ENCODE measurements at regions not wholly inside any gene's neighbourhood (a gene's known extent, or its start where the extent isn't known, plus 50 kb on each side); places are given as distances from the start of the nearest gene placed in this dataset.

DNA sequence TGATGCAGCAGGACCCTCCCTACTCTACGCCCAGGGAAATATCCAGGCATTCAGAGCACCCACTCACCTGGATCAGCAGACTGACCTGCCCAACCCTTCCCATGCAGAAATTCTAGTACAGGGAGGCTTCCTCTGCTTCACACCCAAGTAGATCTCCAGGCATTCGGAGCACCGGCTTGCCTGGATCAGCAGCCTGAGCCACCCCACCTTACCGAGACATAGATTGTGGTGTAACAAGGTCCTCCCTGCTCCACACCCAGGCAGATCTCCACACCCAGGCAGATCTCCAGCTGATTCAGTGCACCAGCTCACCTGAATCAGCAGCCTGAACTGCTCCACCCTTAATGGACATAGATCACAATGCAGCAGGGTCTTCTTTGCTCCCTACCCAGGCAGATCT is 215.1 kb upstream of the CPEB2 start:
- DNase-seq (ENCODE audit: low spot score): no peak

DNA sequence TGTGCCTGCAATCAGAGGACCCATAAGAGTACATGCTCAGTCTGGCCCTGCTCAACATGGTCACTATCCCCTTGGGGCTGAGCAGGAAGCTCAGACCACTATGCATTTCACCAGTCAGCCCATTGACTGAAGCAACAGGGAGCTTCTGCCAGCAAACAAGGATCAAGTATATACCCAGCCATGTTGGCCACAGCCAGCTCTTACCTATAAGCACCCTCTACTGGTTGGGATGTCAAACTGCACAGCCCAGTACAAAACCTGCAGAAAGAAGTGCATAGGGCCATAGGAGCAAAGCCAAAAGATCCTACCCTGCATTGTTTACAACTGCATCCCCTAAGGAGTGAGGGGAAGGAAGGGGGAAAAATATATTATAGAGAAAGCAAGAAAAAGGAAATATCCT is 214.4 kb upstream of the CPEB2 start:
- DNase-seq (ENCODE audit: low spot score): peak; percentile 21

- no peak for DNase-seq (ENCODE audit: low spot score)
Observed at GRCh38 chr4:14790494-14790893, 211.8 kb upstream of the CPEB2 start.

DNA sequence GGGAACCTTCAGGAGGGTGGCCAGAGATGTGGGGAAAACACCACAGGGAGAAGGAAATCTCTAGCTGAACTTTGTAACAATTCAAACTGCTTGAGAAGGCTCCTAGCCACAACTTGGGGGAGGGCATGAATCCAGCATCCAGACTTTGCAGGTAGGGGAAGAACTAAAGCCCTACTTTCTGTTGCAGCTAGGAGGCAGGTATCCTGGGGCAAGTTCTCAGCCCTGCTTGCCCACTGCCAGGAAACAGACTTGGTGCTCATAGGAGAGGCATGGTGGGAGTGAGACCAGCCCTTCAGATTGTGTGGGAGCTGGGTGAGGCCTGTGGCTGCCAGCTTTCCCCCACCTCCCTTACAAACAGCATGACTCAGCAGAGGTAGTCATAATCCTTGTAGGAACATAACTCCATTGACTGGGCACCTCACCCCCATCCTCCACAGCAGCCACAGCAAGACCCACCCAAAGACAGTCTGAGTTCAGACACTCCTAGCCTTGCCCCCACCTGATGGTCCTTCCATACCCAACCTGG is 209.5 kb upstream of the CPEB2 start:
- no peak for DNase-seq (ENCODE audit: low spot score)

- no peak for DNase-seq (ENCODE audit: low spot score)
Observed at GRCh38 chr4:14800977-14801376, 201.3 kb upstream of the CPEB2 start.

DNA sequence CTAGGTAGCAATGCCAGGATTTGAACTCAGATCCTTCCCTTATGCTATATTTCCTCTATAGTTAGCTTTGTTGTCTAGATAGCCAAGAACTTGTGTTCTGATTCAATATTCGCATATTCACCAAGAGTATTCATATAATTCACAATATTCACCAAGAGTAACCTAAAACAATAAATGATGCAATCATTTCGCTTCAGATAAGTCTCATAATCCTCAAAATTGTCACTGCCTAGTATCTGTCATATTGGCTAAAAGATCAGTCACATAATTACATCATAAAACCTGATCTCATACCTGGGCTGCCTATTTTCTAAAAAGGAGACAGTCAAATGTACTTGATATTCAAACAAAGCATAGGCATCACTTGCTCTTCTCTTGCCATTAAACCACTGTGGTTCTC is 199.7 kb upstream of the CPEB2 start:
- no peak for DNase-seq (ENCODE audit: low spot score)

DNA sequence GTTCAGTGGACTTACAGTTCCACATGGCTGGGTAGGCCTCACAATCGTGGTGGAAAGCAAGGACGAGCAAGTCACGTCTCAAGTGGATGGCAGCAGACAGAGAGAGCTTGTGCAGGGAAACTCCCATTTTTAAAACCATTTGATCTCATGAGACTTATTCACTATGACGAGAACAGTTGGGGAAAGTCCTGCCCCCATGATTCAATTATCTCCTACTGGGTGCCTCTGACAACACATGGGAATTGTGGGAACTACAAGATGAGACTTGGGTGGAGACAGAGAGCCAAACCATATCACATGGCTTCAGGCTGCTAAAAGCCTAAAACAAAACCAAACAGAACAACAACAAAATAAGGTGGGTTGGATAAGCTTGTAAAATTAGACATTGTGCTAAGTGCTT is 194.4 kb upstream of the CPEB2 start:
- no peak for DNase-seq (ENCODE audit: low spot score)

DNA sequence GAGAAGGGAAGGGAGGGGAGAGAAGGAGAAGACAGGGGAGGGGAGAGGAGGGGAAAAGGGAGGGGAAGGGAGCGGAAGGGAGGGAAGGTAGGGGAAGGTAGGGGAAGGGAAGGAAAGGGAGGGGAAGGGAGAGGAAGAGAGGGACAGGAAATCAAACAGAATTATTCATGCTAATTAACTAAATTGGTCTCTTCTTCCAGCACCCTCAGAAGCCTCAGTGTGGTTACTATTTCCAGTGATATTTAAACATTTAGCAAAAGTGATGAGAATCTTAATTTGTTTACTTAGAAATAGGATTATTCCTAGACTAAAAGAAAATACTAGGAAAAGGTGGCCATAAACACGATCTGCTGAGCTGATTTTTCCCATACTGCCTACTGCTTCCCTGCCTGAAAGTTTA is 193.1 kb upstream of the CPEB2 start:
- DNase-seq (ENCODE audit: low spot score): no peak

GRCh38 chr4:14810121-14810520 is 192.2 kb upstream of the CPEB2 start:
- DNase-seq (ENCODE audit: low spot score): no peak

- no peak for DNase-seq (ENCODE audit: low spot score)
Observed at GRCh38 chr4:14810568-14810967, 191.7 kb upstream of the CPEB2 start.

- no peak for DNase-seq (ENCODE audit: low spot score)
Observed at GRCh38 chr4:14812101-14812500, 190.2 kb upstream of the CPEB2 start.

- no peak for DNase-seq (ENCODE audit: low spot score)
Observed at GRCh38 chr4:14816623-14817261, 185.5 kb upstream of the CPEB2 start.

DNA sequence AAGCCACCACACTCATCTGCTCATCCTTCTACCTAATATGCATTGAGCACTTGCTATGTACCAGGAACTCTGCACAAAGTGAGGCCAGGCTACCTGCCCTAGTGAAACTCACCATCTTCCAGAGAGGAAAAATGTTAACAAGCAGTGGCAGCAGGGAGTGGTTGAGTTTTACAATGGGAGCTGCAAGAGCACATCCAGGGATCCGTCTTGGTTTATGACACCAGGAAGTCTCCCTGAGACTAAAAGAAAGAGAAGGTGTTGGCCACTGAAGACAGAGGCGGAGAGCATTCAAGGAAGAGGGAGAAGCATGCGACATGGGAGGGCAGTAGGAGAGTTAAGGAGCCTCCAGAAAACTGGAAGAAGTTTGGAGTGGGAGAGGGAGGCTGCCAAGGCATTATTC is 178.1 kb upstream of the CPEB2 start:
- DNase-seq (ENCODE audit: low spot score): no peak

DNA sequence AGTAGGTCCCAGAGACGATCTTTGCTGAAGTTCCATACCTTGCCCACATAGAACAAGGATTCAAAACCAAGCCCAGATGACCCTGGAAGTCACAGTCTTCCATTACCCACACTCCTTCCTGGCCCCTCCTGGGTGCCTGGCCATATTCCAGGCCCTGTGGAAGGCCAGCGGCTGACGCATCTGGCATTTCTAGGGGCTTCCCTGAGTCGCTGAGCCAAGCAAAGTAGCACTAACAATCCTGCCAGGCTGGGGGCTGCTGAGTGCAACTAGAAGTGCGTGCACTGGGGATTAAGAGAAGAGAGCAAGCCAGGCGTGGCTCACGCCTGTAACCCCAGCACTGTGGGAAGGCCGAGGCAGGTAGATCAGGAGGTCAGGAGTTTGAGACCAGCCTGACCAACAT is 175.2 kb upstream of the CPEB2 start:
- no peak for DNase-seq (ENCODE audit: low spot score)

DNA sequence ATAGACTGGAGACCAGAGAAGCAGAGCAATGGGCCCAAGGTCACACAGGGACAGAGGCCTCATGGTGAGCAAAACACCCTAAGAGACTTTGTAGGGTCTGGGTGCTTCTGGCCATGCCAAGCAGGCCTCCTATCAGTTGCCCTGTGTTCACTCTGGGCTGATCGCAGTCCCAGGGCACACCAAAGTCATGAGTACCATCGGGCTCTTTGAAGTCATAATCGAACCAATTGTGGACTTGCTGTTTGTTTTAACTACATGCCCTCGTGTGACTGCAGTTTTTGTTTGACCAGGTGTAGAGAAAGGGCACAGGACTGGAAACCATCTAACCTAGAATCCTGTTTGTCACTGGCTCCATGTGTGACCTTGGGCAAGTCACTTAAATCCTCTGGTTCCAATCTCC is 172.5 kb upstream of the CPEB2 start:
- DNase-seq (ENCODE audit: low spot score): no peak

- DNase-seq (ENCODE audit: low spot score): no peak
Observed at GRCh38 chr4:14831416-14831815, 170.9 kb upstream of the CPEB2 start.

GRCh38 chr4:14833053-14833452 is 169.2 kb upstream of the CPEB2 start:
- DNase-seq (ENCODE audit: low spot score): no peak

DNA sequence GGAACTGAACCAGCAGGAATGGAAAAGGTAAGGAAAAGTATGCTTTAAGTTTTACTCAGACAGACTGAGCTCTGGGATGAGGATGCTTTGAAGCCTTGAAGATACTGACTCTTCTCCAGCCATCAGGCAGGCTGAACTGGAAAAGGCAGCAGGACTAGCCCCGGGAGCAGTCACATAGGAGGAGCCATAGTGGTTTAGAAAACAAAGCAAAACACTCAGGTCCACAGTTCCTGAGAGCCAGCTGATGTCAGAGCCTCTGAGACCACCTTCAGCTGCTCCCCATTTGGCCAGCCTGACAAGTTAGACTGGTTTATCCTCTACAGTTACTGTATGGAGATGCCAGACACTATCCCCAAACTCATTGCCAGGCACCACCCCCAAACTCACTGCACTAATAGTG is 167.9 kb upstream of the CPEB2 start:
- no peak for DNase-seq (ENCODE audit: low spot score)

- DNase-seq (ENCODE audit: low spot score): no peak
Observed at GRCh38 chr4:14835288-14835687, 167.0 kb upstream of the CPEB2 start.

DNA sequence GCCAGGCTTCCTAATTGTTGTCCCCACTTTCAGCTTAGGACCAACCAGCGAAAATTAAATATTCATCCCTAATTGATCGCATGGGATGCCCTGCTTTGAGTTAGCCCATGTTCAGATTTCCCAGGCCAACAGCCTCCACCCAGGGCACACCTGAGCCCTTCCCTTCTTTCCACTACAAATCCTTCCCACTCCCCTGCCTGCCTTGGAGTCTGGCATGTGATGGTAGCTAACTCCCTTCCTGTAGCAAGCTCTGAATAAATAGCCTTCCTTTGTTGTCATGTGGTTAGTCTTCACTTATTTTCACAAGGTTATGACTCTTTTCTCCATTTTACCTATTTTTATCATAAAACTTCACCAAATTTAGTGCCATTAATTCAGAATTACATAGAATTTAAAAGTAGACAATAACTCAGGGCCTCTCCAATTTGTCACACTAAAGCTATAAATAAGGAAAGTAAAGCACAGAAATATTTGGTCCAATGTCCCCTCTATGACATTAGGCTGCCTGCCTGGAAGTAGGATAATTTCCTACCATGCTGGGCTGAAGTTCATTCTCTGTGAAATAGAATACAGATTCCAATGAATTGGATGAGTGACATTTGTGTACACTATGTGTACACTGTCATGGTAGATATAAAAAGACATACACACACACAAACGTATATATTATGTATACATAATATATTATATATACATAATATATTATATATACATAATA is 166.4 kb upstream of the CPEB2 start:
- no peak for DNase-seq (ENCODE audit: low spot score)

DNA sequence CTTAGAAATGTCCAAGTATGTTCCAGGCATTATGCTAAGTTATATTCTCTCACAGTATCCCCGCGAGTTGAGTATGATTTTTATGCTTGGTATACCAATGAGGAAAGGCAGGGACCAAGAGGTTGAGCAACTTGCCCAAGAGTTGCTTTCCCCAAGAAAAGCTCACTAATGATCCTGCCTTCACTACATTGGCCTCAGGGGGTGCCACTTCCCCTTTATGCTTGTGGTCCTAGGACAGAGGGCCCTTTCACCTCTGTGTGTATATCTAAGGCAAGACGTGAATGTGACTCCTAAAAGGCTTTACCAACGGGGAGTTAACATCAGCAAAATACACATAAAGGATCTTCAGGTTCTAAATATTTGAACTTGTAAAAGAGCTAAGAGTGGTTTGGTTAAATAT is 164.4 kb upstream of the CPEB2 start:
- no peak for DNase-seq (ENCODE audit: low spot score)

- peak; percentile 13 for DNase-seq (ENCODE audit: low spot score)
Observed at GRCh38 chr4:14841801-14842768, 160.2 kb upstream of the CPEB2 start.

Data from iPS-NIHi11 (cell line).